COLO668 (cell line): ENCODE measurements at regions not wholly inside any gene's neighbourhood (a gene's known extent, or its start where the extent isn't known, plus 50 kb on each side); places are given as distances from the start of the nearest gene placed in this dataset.
"Not testable (repeated sequence)": the region's sequence is repeated elsewhere in the genome, so short reads cannot be mapped to it uniquely, and the experiment has no call there.

Source experiments
- DNase-seq: peaks from one replicate; lab custom pipeline; 2025; ENCODE audit not compliant: unreplicated experiment; lab: John Stamatoyannopoulos, UW

DNA sequence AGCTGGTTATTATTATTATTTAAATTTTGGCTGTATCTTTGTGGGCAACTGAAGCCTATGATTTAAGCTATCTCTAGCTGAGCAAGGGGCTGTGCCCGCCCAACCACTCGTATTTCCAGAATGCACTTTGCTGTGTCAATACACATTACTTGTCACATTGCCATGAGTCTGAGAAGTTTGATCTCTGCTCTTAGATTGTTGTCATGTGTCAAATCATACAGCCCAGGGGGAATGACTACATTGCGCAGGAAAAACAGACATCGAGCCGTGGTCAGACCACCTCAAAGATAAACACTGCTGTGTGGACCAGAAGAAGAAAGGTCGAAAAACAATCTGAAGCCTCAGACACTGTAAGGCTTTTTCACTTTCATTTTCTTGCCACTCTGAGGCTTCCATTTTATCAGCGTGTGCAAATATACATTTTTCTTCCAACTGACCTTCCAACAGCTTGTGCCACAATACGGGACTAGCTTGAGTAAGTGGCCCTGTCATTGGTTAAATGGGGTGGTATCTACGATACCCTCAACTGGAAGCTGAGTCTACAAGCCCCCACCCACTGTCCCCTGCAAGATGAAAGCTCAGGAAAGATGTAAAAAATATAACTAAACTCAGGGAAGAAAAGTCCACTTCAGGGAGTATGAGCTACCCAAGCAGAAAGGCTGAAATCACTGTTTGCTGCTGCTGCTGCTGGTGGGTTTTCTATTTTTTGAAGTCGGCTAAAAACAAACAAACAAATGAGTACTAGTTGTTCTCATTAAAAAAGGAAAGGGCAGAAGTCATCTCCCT, 603.0 kb downstream of the BNC2 start:
- DNase-seq, result no peak

DNA sequence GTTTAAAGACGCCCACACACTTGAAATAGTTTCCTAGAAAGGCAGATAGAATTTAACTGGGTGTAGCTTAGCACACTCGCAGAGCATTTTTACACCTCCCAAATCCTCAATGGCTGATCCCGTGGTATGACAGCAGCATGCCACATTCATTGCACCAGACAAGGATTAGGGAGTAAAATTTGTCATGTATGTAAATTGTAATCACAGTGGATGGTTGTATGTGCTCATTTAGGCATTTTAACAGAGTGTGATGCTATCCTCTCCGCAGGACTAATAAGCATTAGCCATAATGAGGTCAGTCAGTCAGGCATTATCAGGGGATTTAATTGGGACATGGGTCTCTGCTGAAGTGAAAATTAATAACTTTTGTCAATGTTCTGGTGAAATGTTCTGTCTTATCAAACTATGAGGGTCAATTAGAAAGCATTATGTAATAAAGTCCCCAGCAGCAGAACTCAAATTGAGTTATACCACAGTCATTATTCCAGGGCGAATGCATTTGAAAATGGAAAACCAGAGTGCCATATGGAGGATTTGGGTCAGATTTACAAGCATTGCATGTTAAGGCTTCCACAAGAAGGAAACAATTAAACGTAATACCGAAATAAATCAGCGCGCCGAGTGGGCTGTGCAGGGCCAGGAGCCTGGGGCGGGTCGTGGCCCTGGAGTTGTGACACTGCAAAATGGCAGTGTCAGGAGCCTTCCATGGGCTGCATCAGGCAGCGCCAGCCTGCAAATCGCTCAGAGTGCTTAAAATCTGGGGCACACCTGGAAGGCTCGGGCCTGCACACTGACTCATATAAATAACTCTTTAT, 602.2 kb downstream of the BNC2 start:
- no peak for DNase-seq

- no peak for DNase-seq
Observed at GRCh38 chr9:16271967-16272366, 598.5 kb downstream of the BNC2 start.

- DNase-seq, result no peak
Observed at GRCh38 chr9:16272776-16273175, 597.7 kb downstream of the BNC2 start.

DNA sequence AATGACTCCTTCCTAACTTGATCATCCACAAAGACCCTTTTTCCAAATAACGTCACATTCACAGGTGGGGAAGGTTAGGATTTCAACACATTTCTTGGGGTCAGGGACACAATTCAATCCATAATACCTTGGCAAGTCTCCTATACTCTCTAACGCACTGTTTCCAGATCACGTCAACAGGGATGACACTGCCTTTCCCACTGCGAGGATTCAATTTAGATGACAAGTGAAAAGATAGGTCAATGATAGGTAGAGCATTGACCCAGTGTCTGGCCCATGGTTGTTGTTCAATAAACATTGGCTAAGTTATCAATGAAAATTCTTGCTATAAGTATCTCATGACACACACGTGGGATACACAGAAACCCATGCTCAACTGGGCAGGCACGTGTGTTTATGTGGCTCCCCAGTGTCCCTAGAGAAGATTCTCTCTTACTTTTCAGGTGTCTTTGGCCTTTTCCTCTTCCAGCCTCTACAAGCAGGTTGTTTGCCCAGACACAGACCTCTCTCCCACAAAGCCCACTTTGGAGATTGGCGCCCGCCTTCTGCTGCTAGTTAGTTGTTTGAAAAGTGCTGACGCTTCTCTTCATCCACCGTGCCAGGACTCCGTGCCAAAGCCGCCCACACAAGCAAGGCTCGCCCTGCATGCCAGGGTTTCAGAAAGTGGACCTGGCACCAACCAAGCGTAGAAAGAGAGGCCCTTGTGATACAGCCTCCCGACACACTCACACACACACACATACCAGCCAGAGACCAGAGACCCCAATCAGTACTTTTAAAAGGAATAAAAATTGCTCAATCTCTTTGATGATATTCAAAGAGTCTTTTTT, 594.5 kb downstream of the BNC2 start:
- DNase-seq, result no peak

- DNase-seq, result no peak
Observed at GRCh38 chr9:16276866-16277265, 593.6 kb downstream of the BNC2 start.

- no peak for DNase-seq
Observed at GRCh38 chr9:16277471-16277960, 593.0 kb downstream of the BNC2 start.

GRCh38 chr9:16278326-16278999, 592.0 kb downstream of the BNC2 start:
- DNase-seq, result no peak

- DNase-seq, result no peak
Observed at GRCh38 chr9:16281707-16282106, 588.8 kb downstream of the BNC2 start.

DNA sequence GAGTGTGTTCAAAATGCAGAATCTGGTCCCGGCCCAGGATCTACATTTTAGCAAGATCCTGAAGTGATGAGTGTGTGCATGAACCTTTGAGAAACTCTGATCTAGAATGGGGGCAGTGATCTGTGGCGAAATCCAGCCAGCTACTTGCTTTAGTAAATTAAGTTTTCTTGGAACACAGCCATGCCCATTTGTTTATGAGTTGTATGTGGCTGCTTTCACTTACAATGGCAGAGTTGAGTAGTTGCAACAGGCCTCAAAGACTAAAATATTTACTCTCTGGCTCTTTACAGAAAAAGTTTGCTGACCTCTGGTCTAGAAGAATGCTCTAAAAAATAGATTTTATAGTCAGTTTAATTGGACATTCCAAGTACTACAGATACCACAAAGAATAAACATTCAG, 588.3 kb downstream of the BNC2 start:
- DNase-seq, result no peak

DNA sequence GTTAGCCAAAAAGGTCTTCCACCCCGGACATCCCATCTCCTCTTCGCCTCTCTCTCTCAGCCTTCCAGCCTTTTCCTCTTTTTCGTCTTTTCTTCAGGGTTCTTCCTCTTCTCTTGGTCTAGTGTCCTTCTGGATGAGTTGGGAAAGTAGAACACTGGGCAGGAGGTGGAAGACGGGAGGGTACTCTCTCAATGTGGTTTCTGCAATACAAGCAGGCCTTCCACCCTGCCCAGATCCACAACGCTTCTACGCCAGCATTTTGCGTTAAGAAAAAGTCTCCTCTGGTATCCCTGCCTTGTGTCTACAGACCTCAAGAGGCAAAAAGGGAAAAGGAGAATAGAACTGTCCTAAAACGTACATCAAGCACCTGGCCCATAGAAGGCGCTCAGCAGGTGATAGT, 587.8 kb downstream of the BNC2 start:
- DNase-seq, result no peak

- DNase-seq, result no peak
Observed at GRCh38 chr9:16286160-16286559, 584.3 kb downstream of the BNC2 start.

- DNase-seq, result no peak
Observed at GRCh38 chr9:16289639-16290038, 580.8 kb downstream of the BNC2 start.

DNA sequence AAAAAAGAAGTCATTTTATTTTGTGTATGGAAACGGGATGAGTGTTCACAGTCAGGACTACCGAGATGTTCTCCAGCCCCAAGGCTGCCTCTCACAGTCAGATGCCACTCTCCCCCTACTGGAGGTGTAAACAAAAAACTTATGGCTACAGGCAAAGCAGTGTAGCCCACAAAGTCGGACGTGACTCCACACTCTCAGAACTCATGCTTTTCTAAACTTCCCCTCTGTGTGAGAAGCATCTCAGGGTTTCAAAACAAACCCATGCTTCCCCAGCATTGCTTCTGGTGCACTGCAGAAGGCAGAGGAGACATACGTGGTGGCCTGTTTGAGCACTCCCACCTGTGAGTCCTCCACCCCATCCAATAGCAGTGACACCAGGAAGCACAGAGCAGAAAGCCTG, 580.3 kb downstream of the BNC2 start:
- no peak for DNase-seq

GRCh38 chr9:16291921-16292320, 578.5 kb downstream of the BNC2 start:
- DNase-seq, result no peak

GRCh38 chr9:16293610-16294009, 576.9 kb downstream of the BNC2 start:
- DNase-seq, result no peak

GRCh38 chr9:16294133-16294770, 576.2 kb downstream of the BNC2 start:
- DNase-seq, result no peak

DNA sequence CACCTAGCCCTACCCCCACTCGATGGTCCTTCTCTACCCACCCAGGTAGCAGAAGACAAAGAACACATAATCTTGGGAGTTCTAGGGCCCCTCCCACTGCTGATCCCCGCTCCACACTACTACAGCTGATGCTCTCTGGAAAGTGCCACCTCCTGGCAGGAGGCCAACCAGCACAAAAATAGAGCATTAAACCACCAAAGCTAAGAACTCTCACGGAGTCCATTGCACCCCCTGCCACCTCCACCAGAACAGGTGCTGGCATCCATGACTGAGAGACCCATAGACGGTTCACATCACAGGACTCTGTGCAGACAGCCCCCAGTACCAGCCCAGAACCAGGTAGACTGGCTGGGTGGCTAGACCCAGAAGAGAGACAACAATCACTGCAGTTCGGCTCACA, 575.5 kb downstream of the BNC2 start:
- DNase-seq, result not testable (repeated sequence)

GRCh38 chr9:16299368-16299767, 571.1 kb downstream of the BNC2 start:
- not testable (repeated sequence) for DNase-seq

DNA sequence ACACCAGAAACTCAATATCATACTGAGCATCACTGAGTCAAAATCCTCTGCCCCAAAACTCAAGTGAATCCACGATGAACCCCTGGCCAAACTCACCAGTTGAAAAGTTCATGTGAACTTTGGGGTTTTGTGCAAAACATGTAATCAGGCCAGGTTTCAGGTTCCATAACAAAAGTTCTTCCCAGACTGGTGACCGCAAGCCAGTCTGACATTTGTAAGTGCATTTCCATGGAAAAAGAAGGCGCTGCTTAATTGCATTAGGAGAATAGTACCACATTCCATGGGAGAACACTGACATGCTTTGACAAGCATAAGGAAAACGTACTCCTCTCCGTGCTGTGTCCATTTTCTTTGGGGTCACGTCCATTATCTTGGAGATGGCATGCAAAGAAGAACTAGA, 567.0 kb downstream of the BNC2 start:
- no peak for DNase-seq
